ENCODE measurements at regions not wholly inside any gene's neighbourhood (a gene's known extent, or its start where the extent isn't known, plus 50 kb on each side); places are given as distances from the start of the nearest gene placed in this dataset.

DNA sequence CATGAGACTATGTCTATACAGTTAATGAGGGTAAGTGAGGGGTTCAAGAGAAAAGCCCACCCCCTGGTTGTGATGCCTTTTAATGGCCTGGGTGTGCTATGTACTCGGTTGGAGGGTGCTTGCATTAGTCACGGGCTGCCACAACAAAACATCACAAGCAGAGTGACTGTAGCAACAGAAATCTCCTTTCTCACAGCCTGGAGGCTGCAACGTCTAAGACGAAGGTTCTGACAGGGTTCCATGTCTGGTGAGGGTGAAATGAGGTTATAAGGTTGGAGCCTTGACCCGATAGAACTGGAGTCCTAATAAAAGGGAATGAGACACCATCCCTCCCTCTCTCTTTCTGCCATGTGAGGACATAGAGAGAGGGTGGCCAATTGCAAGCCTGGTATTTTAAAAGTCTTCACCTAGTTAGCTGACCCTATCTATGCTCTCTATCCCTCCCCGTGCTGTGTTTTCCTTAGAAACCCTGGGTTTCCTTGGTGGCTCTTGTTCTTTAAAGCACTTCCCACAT lies 126.0 kb upstream of the GDF10 start:
- Mint-ChIP-seq H3K4me3 (no peak overlapping the region), H3K4me1 (peaks cover 18% of the 10 kb centered on the region), H3K9me3 (peaks cover 4% of the 10 kb centered on the region), H3K36me3 (no peaks in the 10 kb centered on the region), H3K27me3 (no peaks in the 10 kb centered on the region), H3K27ac (no peak overlapping the region)
- DNase-seq = no peak

DNA sequence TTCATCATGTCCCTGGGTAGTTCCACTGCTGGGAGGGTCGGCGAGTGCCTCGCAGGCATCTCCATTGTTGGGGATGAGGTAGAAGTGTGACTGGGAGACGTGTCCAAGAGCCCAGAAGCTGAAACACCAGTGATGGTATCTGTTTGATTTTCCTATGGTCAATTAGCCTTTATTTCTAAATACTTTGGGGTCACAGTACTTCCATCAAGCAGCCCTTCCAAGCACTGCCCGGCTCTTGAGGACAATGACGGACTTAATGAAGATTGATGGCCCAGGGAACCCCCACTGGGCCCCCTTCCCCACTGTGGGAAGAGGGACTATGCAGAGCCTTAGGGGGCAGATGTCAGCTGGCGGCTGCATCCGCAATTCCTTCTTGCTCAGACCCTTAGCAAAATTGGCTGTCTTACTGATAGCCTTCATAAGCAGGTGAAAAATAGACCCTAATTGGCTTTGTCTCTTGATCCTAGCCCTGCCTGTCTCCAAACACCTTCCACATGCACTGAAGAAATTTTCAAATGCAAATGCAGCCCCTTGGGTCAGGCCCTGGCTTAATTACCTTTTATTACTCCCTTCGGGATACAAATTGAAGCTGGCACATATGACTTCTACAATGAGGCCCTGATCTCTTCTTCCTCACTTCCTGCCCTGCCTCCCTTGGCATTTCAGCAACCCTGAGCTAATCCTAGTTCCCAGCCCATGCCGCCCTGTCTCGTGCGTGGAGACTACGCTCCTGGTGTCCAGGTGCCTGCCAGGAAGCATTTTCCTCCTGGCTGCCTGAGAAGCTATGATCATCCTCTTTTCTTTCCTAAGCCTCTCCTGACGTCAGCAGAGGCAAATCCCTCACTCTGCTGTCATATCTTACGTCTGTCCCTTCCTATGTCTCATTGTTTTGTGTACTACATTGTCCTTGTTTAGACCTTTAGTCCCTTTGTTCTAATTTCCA lies 124.5 kb upstream of the GDF10 start:
- H3K27ac Mint-ChIP-seq = no peak overlapping the region
- no peak for DNase-seq
- H3K36me3 Mint-ChIP-seq = no peaks in the 10 kb centered on the region
- H3K4me3 Mint-ChIP-seq = no peak overlapping the region
- no peaks in the 10 kb centered on the region for H3K27me3 Mint-ChIP-seq
- peaks cover 8% of the 10 kb centered on the region for H3K4me1 Mint-ChIP-seq
- H3K9me3 Mint-ChIP-seq = no peaks in the 10 kb centered on the region

DNA sequence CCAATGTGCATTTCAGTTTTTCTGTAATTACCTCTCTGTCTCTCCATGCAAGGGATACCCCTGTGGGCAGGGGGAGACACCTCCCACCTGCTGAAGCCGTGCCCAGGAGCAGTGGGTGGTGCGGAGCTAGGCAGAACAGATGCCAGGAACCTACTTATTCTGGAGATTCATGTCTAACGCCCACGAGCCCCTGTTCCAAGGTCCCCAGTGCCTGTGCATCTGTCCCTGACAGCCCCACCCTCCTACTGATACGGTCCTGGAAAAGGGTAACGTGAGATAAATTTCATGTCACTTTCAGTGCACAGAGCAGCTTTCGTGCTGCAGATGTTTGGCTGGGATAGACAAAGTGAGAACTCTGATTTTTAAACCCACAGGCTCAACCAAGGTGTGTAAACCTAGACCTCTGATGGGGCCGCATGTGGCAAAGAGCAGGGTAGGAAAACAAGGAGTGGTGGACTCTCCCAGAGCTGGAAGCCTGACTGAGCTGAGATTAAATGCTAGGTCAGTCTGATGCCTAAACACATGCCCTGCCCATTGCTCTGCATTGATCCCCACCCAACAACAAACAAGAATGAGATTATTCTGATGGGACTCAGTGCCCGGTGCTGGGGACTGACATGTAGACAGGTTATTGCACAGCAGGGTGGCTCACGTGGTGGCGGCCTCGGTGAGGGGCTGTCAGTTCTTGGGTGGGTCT lies 123.6 kb upstream of the GDF10 start:
- H3K27me3 Mint-ChIP-seq = no peaks in the 10 kb centered on the region
- peaks cover 8% of the 10 kb centered on the region for H3K4me1 Mint-ChIP-seq
- DNase-seq = no peak
- H3K9me3 Mint-ChIP-seq = no peaks in the 10 kb centered on the region
- no peak overlapping the region for H3K4me3 Mint-ChIP-seq
- H3K27ac Mint-ChIP-seq = no peak overlapping the region
- no peaks in the 10 kb centered on the region for H3K36me3 Mint-ChIP-seq

DNA sequence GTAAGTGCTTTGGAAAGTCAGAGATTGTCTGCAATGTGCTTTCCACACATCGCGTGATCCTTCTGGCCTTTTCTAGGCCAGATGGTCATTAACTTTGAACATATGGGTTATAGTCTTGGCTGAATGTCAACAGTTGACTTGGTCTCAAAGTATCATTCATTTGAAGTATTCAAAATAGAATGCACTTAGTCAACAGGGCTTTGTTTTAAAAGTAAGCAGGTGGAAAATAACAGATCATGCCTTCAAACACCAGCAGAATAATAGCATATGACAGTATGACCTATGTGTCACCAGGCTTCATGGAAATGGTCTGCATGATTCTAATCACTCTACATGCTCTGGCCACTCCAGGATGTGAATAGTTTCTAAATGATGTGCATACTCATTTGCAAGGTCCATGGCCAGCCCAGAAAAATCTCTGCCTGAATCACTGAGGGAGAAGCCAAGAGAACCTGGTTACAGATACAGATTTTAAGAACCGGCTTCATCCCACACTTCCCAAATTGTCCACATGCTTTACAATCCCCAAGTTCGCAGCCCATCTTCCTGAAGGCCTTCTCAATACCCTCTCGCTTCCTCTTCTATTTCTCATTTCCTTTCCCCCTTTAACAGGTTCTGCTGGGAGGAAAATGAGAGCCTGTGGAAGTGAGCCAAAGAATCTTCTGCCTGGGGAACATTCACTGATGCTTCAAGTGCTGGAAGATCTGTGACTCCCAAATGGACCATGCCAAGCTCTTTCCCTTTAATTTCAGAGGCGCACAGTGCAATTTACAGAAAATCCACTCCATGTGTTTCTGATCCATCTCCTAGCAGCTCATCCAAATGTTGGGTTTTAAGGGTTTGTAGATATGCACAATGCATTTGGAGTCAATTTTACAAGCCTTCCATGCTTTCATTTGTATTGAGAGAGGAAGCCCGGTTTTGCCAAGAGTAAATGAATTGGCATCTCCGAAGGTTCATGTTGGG lies 122.8 kb upstream of the GDF10 start:
- Mint-ChIP-seq H3K27me3 (no peaks in the 10 kb centered on the region), H3K4me1 (peaks cover 8% of the 10 kb centered on the region), H3K9me3 (no peaks in the 10 kb centered on the region), H3K4me3 (no peak overlapping the region), H3K36me3 (no peaks in the 10 kb centered on the region), H3K27ac (no peak overlapping the region)
- no peak for DNase-seq

DNA sequence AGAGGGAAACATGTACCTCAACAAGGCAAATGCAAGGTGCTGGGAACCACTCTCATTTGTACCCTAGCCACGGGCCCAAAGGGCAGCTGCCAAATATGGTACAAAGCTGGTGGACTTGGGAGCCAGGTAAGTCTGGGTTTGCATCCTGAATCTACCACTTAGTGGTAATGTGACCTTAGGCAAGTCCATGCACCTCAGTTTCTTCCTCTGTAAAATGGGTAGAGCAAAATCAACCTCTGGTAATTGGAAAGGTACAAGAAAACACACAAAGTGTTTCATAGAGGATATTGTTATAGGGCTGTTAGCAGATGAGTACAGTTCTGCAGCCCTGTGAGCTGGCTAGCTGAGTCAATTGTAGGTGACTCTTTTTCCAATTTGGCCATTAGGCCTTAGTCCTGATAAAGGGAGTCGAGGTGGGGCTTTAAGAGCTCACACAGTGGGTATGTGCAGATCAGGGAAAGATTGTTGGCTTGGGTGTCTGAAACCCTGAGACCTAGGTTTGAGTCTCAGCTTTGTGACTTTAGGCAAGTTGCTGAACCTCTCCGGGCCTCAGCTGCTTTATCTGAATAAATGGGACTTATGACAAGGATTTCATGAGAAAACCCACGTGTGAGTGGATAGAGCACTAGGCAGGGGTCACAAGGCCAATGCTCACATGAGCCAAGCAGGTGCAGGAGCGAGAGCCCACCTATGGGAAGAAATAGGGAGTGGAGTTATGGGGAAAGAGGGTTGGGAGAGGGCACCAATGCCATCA lies 121.3 kb upstream of the GDF10 start:
- Mint-ChIP-seq H3K27ac (no peak overlapping the region), H3K4me1 (peaks cover 8% of the 10 kb centered on the region), H3K36me3 (no peaks in the 10 kb centered on the region), H3K4me3 (no peak overlapping the region), H3K27me3 (no peaks in the 10 kb centered on the region), H3K9me3 (no peaks in the 10 kb centered on the region)
- DNase-seq = no peak

DNA sequence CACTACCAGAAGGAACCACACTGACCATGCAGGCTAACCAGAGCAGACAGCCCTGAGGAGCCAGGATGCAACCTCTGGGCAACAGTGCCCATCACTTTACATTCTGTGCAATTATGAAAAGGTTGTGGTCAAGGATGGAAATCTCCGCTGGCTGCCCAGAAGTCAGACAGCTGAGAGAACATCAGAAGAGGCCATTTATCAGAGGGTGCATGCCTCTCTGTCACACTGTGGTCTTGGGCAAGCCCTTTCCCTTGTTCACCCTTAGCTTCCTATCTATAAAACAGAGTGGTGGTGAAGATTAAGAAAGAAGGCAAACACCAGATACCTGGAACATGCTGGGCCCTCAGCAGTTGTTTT lies 120.7 kb upstream of the GDF10 start:
- no peak for DNase-seq
- Mint-ChIP-seq H3K4me3 (no peak overlapping the region), H3K4me1 (peaks cover 8% of the 10 kb centered on the region), H3K36me3 (no peaks in the 10 kb centered on the region), H3K27ac (no peak overlapping the region), H3K27me3 (no peaks in the 10 kb centered on the region), H3K9me3 (no peaks in the 10 kb centered on the region)

DNA sequence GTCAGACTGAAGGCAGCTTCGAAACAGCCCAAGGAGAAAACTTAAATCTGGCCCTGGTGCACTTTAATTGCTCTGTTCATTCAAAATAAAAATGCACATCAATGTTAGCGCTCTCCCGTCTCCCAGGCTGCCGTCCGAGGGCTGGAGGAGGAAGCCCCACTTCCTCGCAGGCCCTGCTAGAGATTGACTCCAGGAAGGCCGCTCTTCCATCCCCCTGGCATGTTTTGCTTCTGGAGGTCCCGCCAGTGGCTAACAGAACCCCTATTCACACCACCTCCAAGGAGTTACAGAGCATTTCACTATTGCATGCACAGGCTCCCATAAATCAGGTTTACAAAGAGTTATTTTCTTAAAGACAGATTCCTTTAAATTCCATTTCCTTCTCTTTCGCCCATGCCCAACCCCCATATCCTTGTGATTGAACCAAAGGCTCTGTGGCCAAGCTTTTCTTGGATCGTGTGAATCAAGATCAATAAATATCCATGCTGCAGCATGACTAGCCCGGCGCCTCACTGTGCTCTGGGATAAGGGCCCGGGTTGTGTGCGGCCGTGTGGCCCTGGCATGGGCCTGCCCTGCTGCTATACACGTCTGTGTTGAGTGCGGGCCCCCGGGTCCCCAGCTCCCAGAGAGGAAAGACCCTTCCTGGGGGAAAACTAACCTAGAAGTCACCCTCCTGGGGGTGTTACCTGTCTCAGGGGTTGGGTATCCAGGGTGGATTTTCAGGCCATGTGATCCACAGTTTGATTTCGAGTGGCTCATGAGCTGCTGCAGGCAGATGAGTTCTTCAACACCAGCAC lies 118.7 kb upstream of the GDF10 start:
- H3K27ac Mint-ChIP-seq = no peak overlapping the region
- H3K9me3 Mint-ChIP-seq = no peaks in the 10 kb centered on the region
- no peaks in the 10 kb centered on the region for H3K27me3 Mint-ChIP-seq
- no peaks in the 10 kb centered on the region for H3K36me3 Mint-ChIP-seq
- no peak overlapping the region for H3K4me3 Mint-ChIP-seq
- no peak for DNase-seq
- H3K4me1 Mint-ChIP-seq = peaks cover 8% of the 10 kb centered on the region

DNA sequence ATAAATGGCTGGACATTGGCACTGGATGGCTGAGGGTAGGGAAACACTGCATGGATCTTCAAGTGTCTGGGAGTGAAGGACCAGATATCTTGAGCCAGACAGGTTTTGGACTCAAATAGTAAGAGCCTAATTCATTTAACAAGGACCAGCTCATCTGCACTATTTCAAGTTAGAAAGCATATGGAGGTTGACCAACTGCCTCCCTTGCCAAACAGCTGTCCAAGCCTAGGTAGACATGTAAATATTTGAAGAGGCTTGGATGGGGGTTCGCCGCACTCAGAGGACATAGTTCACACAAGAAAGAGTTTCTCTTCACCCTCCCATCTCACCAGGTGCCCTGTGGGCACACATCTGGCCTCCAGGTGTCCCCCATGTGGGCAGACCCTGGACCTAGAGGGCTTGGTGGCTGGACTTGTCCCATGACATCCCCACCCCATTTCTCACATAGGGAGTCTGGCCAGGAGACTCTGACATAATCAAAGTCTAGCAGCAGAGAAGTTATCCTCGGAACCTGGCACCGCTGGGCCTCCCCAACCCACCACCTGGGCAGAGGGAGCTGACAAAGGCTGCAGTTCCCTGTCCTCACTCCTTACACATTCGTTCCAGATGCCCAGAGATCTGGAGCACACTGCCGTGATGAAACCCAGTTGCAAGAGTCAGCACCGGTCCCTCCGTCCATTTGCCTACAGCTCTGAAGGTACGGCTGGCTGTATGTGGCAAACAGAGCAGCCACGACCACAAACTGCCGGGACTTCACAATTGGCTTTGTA lies 116.9 kb upstream of the GDF10 start:
- Mint-ChIP-seq H3K4me3 (no peak overlapping the region), H3K4me1 (peaks cover 3% of the 10 kb centered on the region), H3K27ac (no peak overlapping the region), H3K9me3 (no peaks in the 10 kb centered on the region), H3K27me3 (no peaks in the 10 kb centered on the region), H3K36me3 (no peaks in the 10 kb centered on the region)
- no peak for DNase-seq

DNA sequence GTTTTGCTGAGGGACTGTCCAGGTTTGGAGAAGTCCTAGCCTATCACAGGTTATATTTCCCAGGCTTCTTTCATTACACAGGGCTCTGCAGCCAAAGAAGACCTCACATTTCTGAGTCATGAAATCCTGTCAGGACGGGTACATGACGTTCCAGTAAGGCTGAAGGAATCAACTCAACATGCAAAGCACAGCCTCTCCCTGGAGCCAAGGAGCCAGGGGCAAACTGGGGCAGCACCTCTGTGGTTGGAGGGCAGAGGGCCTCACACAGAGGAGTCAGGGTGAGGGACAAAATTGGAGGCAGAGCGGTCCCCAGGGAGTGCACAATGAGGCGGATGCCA lies 116.3 kb upstream of the GDF10 start:
- H3K4me3 Mint-ChIP-seq = no peak overlapping the region
- DNase-seq = no peak
- no peaks in the 10 kb centered on the region for H3K9me3 Mint-ChIP-seq
- H3K27me3 Mint-ChIP-seq = no peaks in the 10 kb centered on the region
- H3K36me3 Mint-ChIP-seq = no peaks in the 10 kb centered on the region
- no peak overlapping the region for H3K27ac Mint-ChIP-seq
- peaks cover 5% of the 10 kb centered on the region for H3K4me1 Mint-ChIP-seq

DNA sequence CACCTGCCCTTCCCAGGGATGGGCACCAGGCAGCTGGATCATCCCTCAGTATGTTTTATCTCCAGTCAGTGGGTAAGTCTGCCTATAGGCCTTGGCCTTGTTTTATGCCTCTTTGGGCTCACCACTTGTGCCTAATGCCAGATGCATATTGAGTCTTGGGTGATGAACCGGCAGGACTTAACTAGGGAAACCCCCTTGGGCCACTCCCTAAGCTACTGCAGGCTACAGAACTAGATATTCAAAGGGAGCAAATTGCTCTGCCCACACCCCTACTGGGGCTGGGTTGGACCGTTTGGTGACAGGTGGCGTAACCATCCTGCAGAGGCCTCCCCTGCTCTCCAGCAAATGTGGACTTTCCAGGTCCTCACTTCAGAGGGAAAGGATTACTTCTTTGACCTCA lies 115.7 kb upstream of the GDF10 start:
- Mint-ChIP-seq H3K27ac (no peak overlapping the region), H3K4me3 (no peak overlapping the region), H3K36me3 (no peaks in the 10 kb centered on the region), H3K27me3 (no peaks in the 10 kb centered on the region), H3K9me3 (no peaks in the 10 kb centered on the region), H3K4me1 (peaks cover 5% of the 10 kb centered on the region)
- no peak for DNase-seq

DNA sequence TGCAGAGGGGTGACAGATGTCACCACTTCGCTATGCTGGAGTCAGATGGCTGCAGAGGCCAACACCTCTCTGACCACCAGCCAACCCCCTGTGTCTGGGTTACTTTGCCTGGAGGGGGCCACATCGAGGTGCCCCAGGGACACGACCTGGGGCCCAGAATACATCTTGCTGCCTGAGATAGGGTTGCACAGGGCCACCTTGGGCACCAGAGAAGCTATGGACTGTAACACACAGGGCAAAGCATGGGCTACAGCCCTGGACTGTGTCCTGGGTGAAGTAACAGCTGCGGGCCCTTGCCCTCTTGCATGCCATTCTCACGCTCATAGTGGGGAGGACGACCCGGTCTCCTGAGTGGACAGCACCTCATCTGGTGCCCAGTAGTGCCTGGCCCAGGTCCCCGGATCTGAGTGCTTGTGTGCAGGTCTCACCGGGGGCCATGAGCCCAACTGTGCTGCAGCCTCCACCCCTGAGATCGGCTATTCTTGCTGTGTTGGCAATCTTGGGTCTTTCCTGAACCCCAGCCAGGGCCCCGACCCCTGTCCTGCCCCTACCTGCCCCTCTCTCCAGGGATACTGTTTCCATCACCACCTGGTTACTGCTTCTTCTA lies 115.2 kb upstream of the GDF10 start:
- H3K4me1 Mint-ChIP-seq = peaks cover 5% of the 10 kb centered on the region
- no peak for DNase-seq
- no peak overlapping the region for H3K4me3 Mint-ChIP-seq
- H3K27ac Mint-ChIP-seq = no peak overlapping the region
- no peaks in the 10 kb centered on the region for H3K27me3 Mint-ChIP-seq
- H3K9me3 Mint-ChIP-seq = no peaks in the 10 kb centered on the region
- H3K36me3 Mint-ChIP-seq = no peaks in the 10 kb centered on the region

DNA sequence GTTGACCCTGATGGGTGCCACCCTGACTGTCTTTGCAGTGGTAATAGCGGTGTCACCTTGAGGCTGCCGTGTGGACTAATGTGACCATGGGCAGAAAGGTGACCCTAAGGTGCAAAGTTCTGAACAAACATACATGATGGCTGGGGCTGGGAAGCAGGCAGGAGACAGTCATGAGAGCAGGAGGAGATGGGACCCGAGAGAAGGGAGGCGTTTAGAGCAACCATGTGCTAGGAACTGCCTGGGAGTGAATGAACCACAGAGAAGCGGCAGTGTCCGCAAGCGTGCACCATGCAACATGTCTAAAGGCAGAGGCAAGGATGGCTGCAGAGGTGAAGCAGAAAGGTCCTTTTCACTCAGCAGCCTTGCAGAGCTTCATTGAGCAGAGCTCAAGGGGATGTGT lies 113.1 kb upstream of the GDF10 start:
- H3K27me3 Mint-ChIP-seq = no peaks in the 10 kb centered on the region
- H3K27ac Mint-ChIP-seq = no peak overlapping the region

DNA sequence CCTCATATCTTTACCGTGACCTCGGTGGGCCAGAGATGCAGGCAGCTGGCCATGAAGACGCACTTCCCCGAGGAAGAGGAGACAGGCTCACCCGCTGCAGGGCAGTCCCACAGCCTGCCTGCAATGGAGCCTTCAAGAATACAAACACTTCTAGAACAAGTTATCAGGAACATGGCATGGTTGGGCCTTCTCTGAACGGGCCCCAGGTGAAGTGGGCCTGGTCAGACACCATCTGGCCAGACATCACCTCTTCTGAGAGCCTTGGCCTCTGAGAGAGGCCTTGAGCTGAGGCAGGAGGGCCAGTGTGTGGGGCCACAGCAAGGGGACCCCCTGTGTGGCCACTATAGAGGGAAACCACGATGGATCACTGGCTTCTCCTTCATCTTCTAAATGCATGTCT lies 112.4 kb upstream of the GDF10 start:
- no peak for DNase-seq
- Mint-ChIP-seq H3K4me3 (no peak overlapping the region), H3K4me1 (peaks cover 5% of the 10 kb centered on the region), H3K27me3 (no peaks in the 10 kb centered on the region), H3K27ac (no peak overlapping the region), H3K9me3 (no peaks in the 10 kb centered on the region), H3K36me3 (no peaks in the 10 kb centered on the region)

More for the DNA sequence above, 113.1 kb upstream of the GDF10 start:
- no peak for DNase-seq
- H3K4me3 Mint-ChIP-seq = no peak overlapping the region
- no peaks in the 10 kb centered on the region for H3K36me3 Mint-ChIP-seq
- no peaks in the 10 kb centered on the region for H3K9me3 Mint-ChIP-seq
- peaks cover 5% of the 10 kb centered on the region for H3K4me1 Mint-ChIP-seq

Data from activated naive CD8-positive, alpha-beta T cell treated with anti-CD3 and anti-CD28 coated beads for 36 hours (primary cell).